Fibroblast of lung (primary cell): ENCODE measurements at regions not wholly inside any gene's neighbourhood (a gene's known extent, or its start where the extent isn't known, plus 50 kb on each side); places are given as distances from the start of the nearest gene placed in this dataset.

ENCODE experiments used
- DNase-seq, 2 donors: peaks; one replicate each; pipeline versions ENCODE4 v3.0.0 to v3.0.0-alpha.2; 2010; ENCODE audit warnings: low read depth in 2 of 2
- H2AFZ ChIP-seq: 2 replicates; pipeline ENCODE4 v1.5.1; 2012; ENCODE audit warnings: low read length, control low read depth, inconsistent platforms
- H3K27ac ChIP-seq: 2 replicates; pipeline ENCODE4 v1.5.1; 2011; ENCODE audit warnings: low read length, control low read depth; ENCODE audit not compliant: insufficient read depth
- H3K27me3 ChIP-seq: 2 replicates; pipeline ENCODE4 v1.5.1; 2011; ENCODE audit warnings: mild to moderate bottlenecking, low read length; ENCODE audit not compliant: control insufficient read depth, insufficient read depth
- H3K36me3 ChIP-seq: 2 replicates; pipeline ENCODE4 v1.5.1; 2011; ENCODE audit warnings: low read length; ENCODE audit not compliant: control insufficient read depth, insufficient read depth
- H3K4me1 ChIP-seq: 2 replicates; pipeline ENCODE4 v1.5.1; 2011; ENCODE audit warnings: low read length; ENCODE audit not compliant: control insufficient read depth, insufficient read depth; ENCODE audit errors: extremely low read depth
- H3K4me2 ChIP-seq: 2 replicates; pipeline ENCODE4 v1.5.1; 2011; ENCODE audit warnings: low read length, control low read depth; ENCODE audit not compliant: insufficient read depth; ENCODE audit errors: extremely low read depth
- H3K4me3 ChIP-seq, 4 experiments: fragments of 200-600 bp in 1 of 4; sonication (generic) in 1 of 4; replicated peaks in 1 of 4; 2 replicates each; pipeline ENCODE4 v1.5.1; 2011 to 2016; ENCODE audit warnings: low read length in 4 of 4, low read depth in 3 of 4, mild to moderate bottlenecking in 3 of 4, control low read depth in 2 of 4, inconsistent platforms in 1 of 4, mixed read lengths in 1 of 4; ENCODE audit not compliant: insufficient read depth in 1 of 4; ENCODE audit errors: control extremely low read depth in 1 of 4
- H3K79me2 ChIP-seq: 2 replicates; pipeline ENCODE4 v1.5.1; 2012; ENCODE audit warnings: mild to moderate bottlenecking, low read length, inconsistent platforms; ENCODE audit not compliant: control insufficient read depth, insufficient read depth
- H3K9ac ChIP-seq: 2 replicates; pipeline ENCODE4 v1.5.1; 2011; ENCODE audit warnings: mild to moderate bottlenecking, low read length, control low read depth; ENCODE audit not compliant: insufficient read depth
- H3K9me3 ChIP-seq: 2 replicates; pipeline ENCODE4 v1.5.1; 2012; ENCODE audit warnings: low read depth, low read length; ENCODE audit not compliant: control insufficient read depth, insufficient read depth
- H4K20me1 ChIP-seq: 2 replicates; pipeline ENCODE4 v1.5.1; 2011; ENCODE audit warnings: low read length; ENCODE audit not compliant: control insufficient read depth, insufficient read depth; ENCODE audit errors: extremely low read depth
- CTCF ChIP-seq, 2 donors: IDR thresholded peaks in 1 of 2; conservative IDR thresholded peaks in 1 of 2; 1 replicate in 1 of 2; 2 replicates in 1 of 2; pipeline ENCODE4 v1.5.1; 2011 to 2012; ENCODE audit warnings: low read length in 2 of 2, control low read depth in 1 of 2, inconsistent platforms in 1 of 2, low read depth in 1 of 2, mild to moderate bottlenecking in 1 of 2
- EZH2 ChIP-seq: IDR thresholded peaks from 2 replicates; pipeline ENCODE4 v1.5.1; 2012; ENCODE audit warnings: low read length, control low read depth, mild to moderate bottlenecking; ENCODE audit errors: missing control alignments

- no peaks in the 10 kb centered on the region for H3K4me1 ChIP-seq
- H2AFZ ChIP-seq: no peak overlapping the region
- no peaks in the 10 kb centered on the region for H3K36me3 ChIP-seq
- no peaks in the 10 kb centered on the region for H4K20me1 ChIP-seq
- H3K9ac ChIP-seq: no peak overlapping the region
- no peaks in the 10 kb centered on the region for H3K27me3 ChIP-seq
- no peak overlapping the region for H3K4me2 ChIP-seq
- no peak overlapping the region for H3K4me3 ChIP-seq
- H3K9me3 ChIP-seq: no peaks in the 10 kb centered on the region
- no peak for DNase-seq
- no peak overlapping the region for H3K27ac ChIP-seq
- no peaks in the 10 kb centered on the region for H3K79me2 ChIP-seq
- TF ChIP-seq EZH2: no peak
- TF ChIP-seq CTCF (conservative IDR thresholded peaks at IDR 0.05 in 1 of 2, IDR thresholded peaks at IDR 0.05 in 1 of 2; ENCODE audit: low read depth in 1 of 2, low read length in 2 of 2): no peak
Measured at GRCh38 chr1:168982778-168983177, 123.7 kb upstream of the ATP1B1 start.

- DNase-seq: no peak
- no peaks in the 10 kb centered on the region for H3K27me3 ChIP-seq
- H4K20me1 ChIP-seq: no peaks in the 10 kb centered on the region
- H3K79me2 ChIP-seq: no peaks in the 10 kb centered on the region
- H3K4me1 ChIP-seq: no peaks in the 10 kb centered on the region
- H3K4me2 ChIP-seq: no peak overlapping the region
- TF ChIP-seq EZH2 (no peak), CTCF (conservative IDR thresholded peaks at IDR 0.05 in 1 of 2, IDR thresholded peaks at IDR 0.05 in 1 of 2; ENCODE audit: low read depth in 1 of 2, low read length in 2 of 2) (no peak)
- no peak overlapping the region for H3K4me3 ChIP-seq
- no peaks in the 10 kb centered on the region for H3K36me3 ChIP-seq
- H3K27ac ChIP-seq: no peak overlapping the region
- H3K9me3 ChIP-seq: no peaks in the 10 kb centered on the region
- H3K9ac ChIP-seq: no peak overlapping the region
- no peak overlapping the region for H2AFZ ChIP-seq
Measured at GRCh38 chr1:168987330-168987729, 119.2 kb upstream of the ATP1B1 start.

GRCh38 chr1:168987923-168988322, 118.6 kb upstream of the ATP1B1 start:
- no peaks in the 10 kb centered on the region for H3K4me1 ChIP-seq
- H3K27me3 ChIP-seq: no peaks in the 10 kb centered on the region
- H4K20me1 ChIP-seq: no peaks in the 10 kb centered on the region
- no peak overlapping the region for H3K4me2 ChIP-seq
- H3K4me3 ChIP-seq: no peak overlapping the region
- TF ChIP-seq CTCF (conservative IDR thresholded peaks at IDR 0.05 in 1 of 2, IDR thresholded peaks at IDR 0.05 in 1 of 2; ENCODE audit: low read depth in 1 of 2, low read length in 2 of 2) (no peak), EZH2 (no peak)
- no peaks in the 10 kb centered on the region for H3K9me3 ChIP-seq
- no peaks in the 10 kb centered on the region for H3K36me3 ChIP-seq
- no peak for DNase-seq
- no peak overlapping the region for H2AFZ ChIP-seq
- H3K79me2 ChIP-seq: no peaks in the 10 kb centered on the region
- H3K27ac ChIP-seq: no peak overlapping the region
- no peak overlapping the region for H3K9ac ChIP-seq
